Cardiac fibroblast (primary cell): ENCODE measurements at regions not wholly inside any gene's neighbourhood (a gene's known extent, or its start where the extent isn't known, plus 50 kb on each side); places are given as distances from the start of the nearest gene placed in this dataset.
A peak's percentile ranks its signal among the peaks of the same experiment; 100 is the strongest.

ENCODE experiments used
- DNase-seq, 2 donors: peaks; one replicate each; pipeline versions ENCODE4 v3.0.0 to v3.0.0-alpha.2; 2010; ENCODE audit warnings: low read depth in 2 of 2
- H3K4me3 ChIP-seq, 2 donors: replicated peaks in 1 of 2; 1 replicate in 1 of 2; 2 replicates in 1 of 2; pipeline ENCODE4 v1.5.1; 2011; ENCODE audit warnings: low read depth in 2 of 2, low read length in 2 of 2, mild to moderate bottlenecking in 2 of 2, moderate library complexity in 1 of 2
- TF ChIP-seq, protein P1 (sequence below): IDR thresholded peaks from one replicate; pipeline ENCODE4 v1.5.1; 2011; ENCODE audit warnings: low read depth, mild to moderate bottlenecking, low read length, inconsistent platforms

DNA sequence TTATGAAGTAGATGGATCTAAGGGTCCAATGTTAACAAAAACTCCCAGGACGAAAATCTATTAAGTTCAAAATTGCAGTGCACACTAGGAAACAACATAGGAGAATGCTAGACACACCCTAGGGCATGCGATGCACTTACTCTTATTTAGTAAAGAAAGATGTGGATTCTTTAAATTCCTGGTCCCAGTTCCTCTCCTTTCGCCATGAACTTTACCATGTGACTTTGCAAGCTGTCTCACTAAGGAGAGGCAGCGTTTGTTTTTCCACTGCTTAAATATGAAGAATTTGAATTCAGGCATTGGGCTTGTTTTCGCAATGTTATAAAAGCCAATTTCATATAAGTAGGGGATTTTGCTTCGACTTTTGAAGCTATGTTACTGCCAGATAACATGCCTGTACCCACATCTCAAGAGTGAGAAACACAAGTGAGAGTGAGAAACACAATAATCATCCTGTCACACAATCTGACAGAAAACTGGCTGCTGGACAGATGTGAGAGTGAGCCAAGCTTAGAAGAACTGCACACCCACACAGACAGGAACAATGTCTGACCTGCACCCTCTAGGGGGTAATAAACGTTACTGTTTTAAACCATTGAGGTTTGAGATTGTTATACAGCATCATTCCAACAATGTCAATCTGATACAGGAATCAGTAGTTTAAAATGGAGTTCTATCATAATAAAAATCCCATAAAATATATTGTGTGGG, 1308.4 kb downstream of the SLITRK5 start:
- DNase-seq = peak in 1 of 2 donors; percentile 29
- TF ChIP-seq, protein P1, sequence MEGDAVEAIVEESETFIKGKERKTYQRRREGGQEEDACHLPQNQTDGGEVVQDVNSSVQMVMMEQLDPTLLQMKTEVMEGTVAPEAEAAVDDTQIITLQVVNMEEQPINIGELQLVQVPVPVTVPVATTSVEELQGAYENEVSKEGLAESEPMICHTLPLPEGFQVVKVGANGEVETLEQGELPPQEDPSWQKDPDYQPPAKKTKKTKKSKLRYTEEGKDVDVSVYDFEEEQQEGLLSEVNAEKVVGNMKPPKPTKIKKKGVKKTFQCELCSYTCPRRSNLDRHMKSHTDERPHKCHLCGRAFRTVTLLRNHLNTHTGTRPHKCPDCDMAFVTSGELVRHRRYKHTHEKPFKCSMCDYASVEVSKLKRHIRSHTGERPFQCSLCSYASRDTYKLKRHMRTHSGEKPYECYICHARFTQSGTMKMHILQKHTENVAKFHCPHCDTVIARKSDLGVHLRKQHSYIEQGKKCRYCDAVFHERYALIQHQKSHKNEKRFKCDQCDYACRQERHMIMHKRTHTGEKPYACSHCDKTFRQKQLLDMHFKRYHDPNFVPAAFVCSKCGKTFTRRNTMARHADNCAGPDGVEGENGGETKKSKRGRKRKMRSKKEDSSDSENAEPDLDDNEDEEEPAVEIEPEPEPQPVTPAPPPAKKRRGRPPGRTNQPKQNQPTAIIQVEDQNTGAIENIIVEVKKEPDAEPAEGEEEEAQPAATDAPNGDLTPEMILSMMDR = no peak

DNA sequence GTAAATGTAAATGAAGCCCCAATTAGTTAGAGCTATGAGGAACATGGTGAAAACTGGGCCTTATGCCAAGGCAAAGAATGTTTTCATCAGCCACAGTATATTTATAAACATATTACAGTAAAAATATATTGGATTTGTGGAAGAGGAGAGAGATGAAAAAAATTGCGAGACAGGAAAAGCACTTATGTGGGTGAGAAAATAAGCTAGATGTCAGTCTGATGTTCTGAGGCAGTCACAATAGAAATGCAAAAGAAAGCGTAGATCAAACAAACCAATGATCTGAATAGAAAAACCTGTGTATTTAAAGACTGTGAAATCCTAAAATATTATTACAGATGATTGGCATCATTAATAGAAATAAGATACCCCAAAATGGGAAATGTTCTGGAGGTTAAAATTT, 1332.5 kb downstream of the SLITRK5 start:
- TF ChIP-seq, protein P1 = no peak
- DNase-seq = no peak
- no peak overlapping the region for H3K4me3 ChIP-seq

More for the DNA sequence above, 1308.4 kb downstream of the SLITRK5 start:
- no peak overlapping the region for H3K4me3 ChIP-seq

DNA sequence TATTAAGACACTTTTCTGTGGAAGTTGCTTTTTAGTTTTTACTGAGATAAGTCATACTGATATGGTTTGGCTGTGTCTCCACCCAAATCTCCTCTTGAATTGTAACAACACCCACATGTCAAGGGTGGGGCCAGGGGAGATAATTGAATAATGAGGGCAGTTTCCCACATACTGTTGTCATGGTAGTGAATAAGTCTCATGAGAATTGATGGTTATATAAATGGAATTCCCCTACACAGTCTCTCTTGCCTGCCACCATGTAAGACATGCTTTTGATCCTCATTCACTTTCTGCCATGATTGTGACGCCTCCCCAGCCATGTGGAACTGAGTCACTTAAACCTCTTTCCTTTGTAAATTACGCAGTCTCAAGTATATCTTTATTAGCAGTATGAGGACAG, 1340.4 kb downstream of the SLITRK5 start:
- no peak for DNase-seq
- H3K4me3 ChIP-seq = no peak overlapping the region
- TF ChIP-seq, protein P1 = no peak

DNA sequence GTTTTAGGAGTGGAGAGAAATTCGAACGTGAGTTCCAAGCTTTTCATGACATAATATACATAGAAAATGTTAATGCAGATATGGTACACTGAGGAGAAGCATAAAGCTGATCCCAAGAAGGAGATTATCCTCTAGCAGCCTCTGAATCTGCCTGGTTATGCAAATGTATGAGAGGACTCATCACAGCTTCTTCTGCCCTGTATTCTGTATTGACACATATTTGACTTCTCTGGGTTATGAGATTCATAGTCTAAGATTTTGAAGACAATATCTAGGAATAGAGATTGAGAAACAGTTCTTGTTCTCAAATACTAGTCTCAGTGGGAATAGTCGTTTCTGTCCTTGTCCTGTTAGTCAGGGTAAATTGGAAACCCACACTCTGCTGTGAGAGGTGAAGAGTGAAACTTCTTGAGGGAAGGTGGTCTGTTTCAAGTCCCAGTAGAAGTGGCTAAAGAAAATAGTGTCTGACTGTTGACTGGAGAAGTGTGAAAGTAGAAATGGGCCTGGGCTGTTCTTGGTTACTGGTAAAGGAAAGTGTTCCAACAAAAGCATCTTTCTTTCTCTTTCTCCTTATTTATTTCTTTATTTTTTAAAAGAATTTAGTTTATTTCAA, 1356.6 kb downstream of the SLITRK5 start:
- DNase-seq = no peak
- no peak overlapping the region for H3K4me3 ChIP-seq
- TF ChIP-seq, protein P1 = no peak

DNA sequence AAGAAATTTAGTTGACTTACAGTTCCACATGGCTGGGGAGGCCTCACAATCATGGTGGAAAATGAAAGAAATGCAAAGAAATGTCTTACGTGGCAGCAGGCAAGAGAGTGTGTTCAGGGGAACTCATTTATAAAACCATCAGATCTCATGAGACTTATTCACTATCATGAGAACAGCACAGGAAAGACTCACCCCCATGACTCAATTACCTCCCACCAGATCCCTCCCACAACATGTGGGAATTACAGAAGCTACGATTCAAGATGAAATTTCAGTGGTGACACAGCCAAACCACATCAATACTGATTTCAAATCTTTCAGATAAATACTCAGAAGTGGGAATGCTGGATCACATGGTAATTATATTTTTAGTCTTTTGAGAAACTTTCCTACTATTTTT, 1357.9 kb downstream of the SLITRK5 start:
- no peak for DNase-seq
- TF ChIP-seq, protein P1 = no peak
- no peak overlapping the region for H3K4me3 ChIP-seq

DNA sequence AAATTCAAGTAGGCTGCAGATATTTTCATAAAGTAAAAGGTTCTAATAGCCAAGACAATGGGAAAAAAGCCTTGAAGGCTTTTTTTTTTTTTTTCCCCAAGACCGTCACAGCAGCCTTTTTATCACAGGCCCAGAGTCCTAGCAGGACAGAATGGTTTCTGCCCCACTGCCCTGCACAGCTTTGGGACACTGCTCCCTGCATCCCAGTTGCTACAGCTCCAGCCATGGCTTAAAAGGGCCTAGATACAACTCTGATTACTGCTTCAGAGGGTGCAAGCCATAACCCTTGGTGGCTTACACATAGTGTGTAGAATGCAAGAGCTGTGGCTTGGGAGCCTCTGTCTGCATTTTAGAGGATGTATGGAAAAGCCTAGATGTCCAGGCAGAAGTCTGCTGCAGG, 1362.8 kb downstream of the SLITRK5 start:
- no peak overlapping the region for H3K4me3 ChIP-seq
- TF ChIP-seq, protein P1 = no peak
- DNase-seq = no peak
